GM12892 (cell line): ENCODE measurements at regions not wholly inside any gene's neighbourhood (a gene's known extent, or its start where the extent isn't known, plus 50 kb on each side); places are given as distances from the start of the nearest gene placed in this dataset.

Experiments
- POLR2A ChIP-seq: IDR thresholded peaks from 2 replicates; pipeline ENCODE4 v1.6.1; 2011; ENCODE audit warnings: low read depth, low read length, control low read depth
- POLR2AphosphoS5 ChIP-seq: IDR thresholded peaks from 2 replicates; pipeline ENCODE4 v1.6.1; 2011; ENCODE audit warnings: low read depth, low read length, control low read depth
- TAF1 ChIP-seq: IDR thresholded peaks from 2 replicates; pipeline ENCODE4 v1.6.1; 2011; ENCODE audit warnings: low read depth, mild to moderate bottlenecking, control low read depth, low read length, borderline replicate concordance

DNA sequence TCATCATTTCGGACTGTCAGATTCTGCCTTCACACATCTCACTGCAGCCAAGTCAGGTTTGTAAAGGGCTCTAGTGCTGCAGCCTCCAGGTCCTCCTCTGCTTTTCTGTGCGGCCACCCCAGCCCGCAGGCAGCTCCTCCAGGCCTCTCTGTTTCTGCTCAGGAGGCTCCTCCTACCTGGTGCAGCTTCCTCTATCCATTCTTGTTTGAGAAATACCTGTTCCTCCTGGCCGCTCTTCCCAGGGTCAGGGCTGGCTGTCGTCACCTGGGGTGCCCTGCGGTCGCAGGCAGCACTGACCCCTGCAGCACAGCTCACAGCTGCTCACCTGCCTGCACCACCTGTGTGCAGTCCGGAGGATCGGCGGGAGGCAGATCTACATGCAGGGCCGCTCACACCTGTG, 387.7 kb upstream of the IRX4 start:
- no peak for TF ChIP-seq TAF1
- TF ChIP-seq POLR2A, result no peak
- TF ChIP-seq POLR2AphosphoS5, result no peak
